Suprapubic skin (tissue), 4 donors: ENCODE measurements at regions not wholly inside any gene's neighbourhood (a gene's known extent, or its start where the extent isn't known, plus 50 kb on each side); places are given as distances from the start of the nearest gene placed in this dataset.
A peak's percentile ranks its signal among the peaks of the same experiment; 100 is the strongest.

ENCODE experiments used
- DNase-seq, 2 donors: peaks; one replicate each; pipeline ENCODE4 v3.0.0-alpha.2; 2019; ENCODE audit warnings: low spot score in 2 of 2
- H3K27ac ChIP-seq: fragments of 200-600 bp; sonication (generic); one replicate; pipeline ENCODE4 v1.5.1; 2019
- H3K27me3 ChIP-seq: fragments of 200-600 bp; sonication (generic); one replicate; pipeline ENCODE4 v1.5.1; 2019
- H3K36me3 ChIP-seq: fragments of 200-600 bp; sonication (generic); one replicate; pipeline ENCODE4 v1.5.1; 2019
- H3K4me1 ChIP-seq: fragments of 200-600 bp; sonication (generic); one replicate; pipeline ENCODE4 v1.5.1; 2019
- H3K4me3 ChIP-seq: fragments of 200-600 bp; sonication (generic); one replicate; pipeline ENCODE4 v1.5.1; 2019; ENCODE audit warnings: mild to moderate bottlenecking
- H3K9me3 ChIP-seq: fragments of 200-600 bp; sonication (generic); one replicate; pipeline ENCODE4 v1.5.1; 2019
- EP300 ChIP-seq: sonication (generic); formaldehyde crosslinking; IDR thresholded peaks from one replicate; pipeline ENCODE4 v1.6.1; 2017; ENCODE audit warnings: antibody characterized with exemption
- POLR2A ChIP-seq, 2 donors: fragments of 450-650 bp; IDR thresholded peaks; one replicate each; pipeline ENCODE4 v1.6.1; 2017; ENCODE audit warnings: antibody characterized with exemption in 2 of 2, mild to moderate bottlenecking in 2 of 2, moderate library complexity in 2 of 2
- POLR2AphosphoS5 ChIP-seq, 3 donors: sonication (generic); formaldehyde crosslinking; IDR thresholded peaks; one replicate each; pipeline ENCODE4 v1.6.1; 2017; ENCODE audit warnings: antibody characterized with exemption in 3 of 3
- WGBS: methylation state at CpG from one replicate; pipeline ENCODE4 v1.1.5; 2018; 5-methylcytosine and 5-hydroxymethylcytosine counted together
- TF ChIP-seq, protein P1 (sequence below), 2 donors: fragments of 200-600 bp in 1 of 2; fragments of 450-650 bp in 1 of 2; sonication (generic) in 1 of 2; IDR thresholded peaks; one replicate each; pipeline ENCODE4 v1.5.1; 2016 to 2019; ENCODE audit warnings: antibody characterized with exemption in 2 of 2, mild to moderate bottlenecking in 1 of 2, moderate library complexity in 1 of 2

DNA sequence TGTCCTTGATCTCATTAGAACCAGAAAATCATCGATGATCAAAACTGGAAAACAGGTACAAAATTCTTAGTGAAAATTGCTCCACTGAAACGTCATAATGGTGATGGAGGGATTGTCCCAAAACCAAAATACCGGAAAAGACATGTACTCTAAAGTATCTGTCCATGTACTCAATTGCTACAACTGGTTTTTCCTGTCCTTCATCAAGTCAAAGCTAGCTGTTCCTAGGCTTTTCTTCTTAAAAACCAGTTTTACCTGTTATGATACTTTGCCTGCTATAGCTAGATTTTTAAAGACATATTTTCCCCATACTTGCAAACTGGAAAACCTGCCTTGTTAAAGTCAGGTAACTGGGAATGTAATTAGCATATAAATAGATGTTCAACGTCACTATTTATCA lies 50.5 kb upstream of the LRRC1 start:
- Histone ChIP-seq H3K27me3 (no peaks in the 10 kb centered on the region), H3K36me3 (no peaks in the 10 kb centered on the region), H3K9me3 (no peaks in the 10 kb centered on the region), H3K4me1 (peaks cover 7% of the 10 kb centered on the region), H3K27ac (peak overlapping the region; percentile 15), H3K4me3 (no peak overlapping the region)
- DNase-seq = no peak
- WGBS = 60% methylated on average over 4 of the region's 4 CpGs
- no peak for TF ChIP-seq POLR2A (IDR thresholded peaks at IDR 0.05)
- TF ChIP-seq POLR2AphosphoS5 (IDR thresholded peaks at IDR 0.05) = peak in 1 of 3 donors; percentile 54
- no peak for TF ChIP-seq EP300
- TF ChIP-seq, protein P1, sequence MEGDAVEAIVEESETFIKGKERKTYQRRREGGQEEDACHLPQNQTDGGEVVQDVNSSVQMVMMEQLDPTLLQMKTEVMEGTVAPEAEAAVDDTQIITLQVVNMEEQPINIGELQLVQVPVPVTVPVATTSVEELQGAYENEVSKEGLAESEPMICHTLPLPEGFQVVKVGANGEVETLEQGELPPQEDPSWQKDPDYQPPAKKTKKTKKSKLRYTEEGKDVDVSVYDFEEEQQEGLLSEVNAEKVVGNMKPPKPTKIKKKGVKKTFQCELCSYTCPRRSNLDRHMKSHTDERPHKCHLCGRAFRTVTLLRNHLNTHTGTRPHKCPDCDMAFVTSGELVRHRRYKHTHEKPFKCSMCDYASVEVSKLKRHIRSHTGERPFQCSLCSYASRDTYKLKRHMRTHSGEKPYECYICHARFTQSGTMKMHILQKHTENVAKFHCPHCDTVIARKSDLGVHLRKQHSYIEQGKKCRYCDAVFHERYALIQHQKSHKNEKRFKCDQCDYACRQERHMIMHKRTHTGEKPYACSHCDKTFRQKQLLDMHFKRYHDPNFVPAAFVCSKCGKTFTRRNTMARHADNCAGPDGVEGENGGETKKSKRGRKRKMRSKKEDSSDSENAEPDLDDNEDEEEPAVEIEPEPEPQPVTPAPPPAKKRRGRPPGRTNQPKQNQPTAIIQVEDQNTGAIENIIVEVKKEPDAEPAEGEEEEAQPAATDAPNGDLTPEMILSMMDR (IDR thresholded peaks at IDR 0.05) = no peak

DNA sequence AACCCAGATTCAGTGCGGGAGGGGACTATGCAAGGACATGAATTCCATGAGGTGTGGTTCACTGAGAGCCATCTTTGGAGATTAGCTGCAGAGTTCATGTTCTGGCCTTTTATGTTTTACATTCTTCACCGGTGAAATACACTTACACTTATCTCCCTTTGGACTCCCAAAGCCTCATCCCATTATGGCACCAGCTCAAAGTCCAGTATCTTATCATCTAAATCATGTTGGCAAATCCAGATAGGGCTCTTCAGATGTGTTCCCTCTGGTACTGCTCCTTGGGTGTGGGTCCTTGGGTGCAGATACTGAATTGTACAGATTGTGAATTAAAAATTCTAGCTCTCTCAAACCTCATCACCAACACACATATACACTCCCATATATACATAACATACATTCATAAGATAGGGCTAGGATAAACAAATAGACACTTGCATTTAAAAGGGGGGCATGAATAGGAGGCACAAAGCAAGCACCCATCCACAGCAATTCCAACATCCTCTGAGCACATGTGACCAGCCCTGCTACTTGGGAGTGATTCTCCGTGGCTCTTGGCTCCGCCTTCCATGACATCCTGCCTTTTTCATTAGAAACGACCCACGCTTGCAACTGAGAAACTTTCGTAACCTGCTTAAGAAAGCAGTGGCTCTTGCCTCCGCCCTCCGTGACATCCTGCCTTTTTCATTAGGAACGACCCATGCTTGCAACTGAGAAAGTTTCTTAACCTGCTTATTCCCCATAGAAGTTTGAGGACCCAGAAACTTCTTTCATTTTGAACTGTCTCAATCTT lies 53.6 kb upstream of the LRRC1 start:
- H3K9me3 ChIP-seq = no peaks in the 10 kb centered on the region
- WGBS = 72% methylated on average over 10 of the region's 10 CpGs
- no peak for DNase-seq
- H3K36me3 ChIP-seq = no peaks in the 10 kb centered on the region
- H3K27me3 ChIP-seq = no peaks in the 10 kb centered on the region
- H3K27ac ChIP-seq = no peak overlapping the region
- H3K4me3 ChIP-seq = no peak overlapping the region
- peaks cover 7% of the 10 kb centered on the region for H3K4me1 ChIP-seq
- no peak for TF ChIP-seq POLR2A (IDR thresholded peaks at IDR 0.05)
- TF ChIP-seq EP300 = no peak
- TF ChIP-seq POLR2AphosphoS5 (IDR thresholded peaks at IDR 0.05) = no peak
- TF ChIP-seq, protein P1 (IDR thresholded peaks at IDR 0.05) = no peak

- 89% methylated on average over 3 of the region's 3 CpGs for WGBS
These were observed 57.1 kb upstream of the LRRC1 start for GRCh38 chr6:53737746-53738145.

DNA sequence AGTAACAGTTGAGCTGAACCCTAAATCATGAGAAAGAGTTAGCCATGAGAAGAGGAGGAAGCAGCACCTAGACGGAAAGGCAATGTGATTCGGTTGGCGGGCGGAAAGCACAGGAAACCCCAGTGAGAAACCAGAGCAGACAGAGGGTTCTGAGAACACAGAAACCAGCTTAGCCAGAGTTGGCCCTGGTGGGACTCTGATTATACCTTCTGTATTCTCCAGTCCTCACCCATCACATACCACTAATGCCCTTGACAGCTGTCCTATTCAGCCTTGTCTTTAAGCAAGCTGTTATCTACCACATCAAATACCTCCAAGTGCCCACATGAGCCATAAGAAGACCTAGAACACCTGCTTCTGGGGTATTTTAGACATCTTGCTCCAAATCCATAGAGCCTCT lies 58.9 kb upstream of the LRRC1 start:
- H3K27ac ChIP-seq = no peak overlapping the region
- no peak for DNase-seq
- WGBS = 85% methylated on average over 4 of the region's 4 CpGs

More at GRCh38 chr6:53737746-53738145, 57.1 kb upstream of the LRRC1 start:
- peaks cover 5% of the 10 kb centered on the region for H3K4me1 ChIP-seq
- no peak overlapping the region for H3K4me3 ChIP-seq
- H3K9me3 ChIP-seq = no peaks in the 10 kb centered on the region
- TF ChIP-seq, protein P1 (IDR thresholded peaks at IDR 0.05) = no peak
- TF ChIP-seq EP300 (no peak), POLR2A (IDR thresholded peaks at IDR 0.05) (no peak), POLR2AphosphoS5 (IDR thresholded peaks at IDR 0.05) (no peak)
- DNase-seq = no peak
- H3K36me3 ChIP-seq = no peaks in the 10 kb centered on the region
- no peak overlapping the region for H3K27ac ChIP-seq
- no peaks in the 10 kb centered on the region for H3K27me3 ChIP-seq

More for the DNA sequence above, 58.9 kb upstream of the LRRC1 start:
- TF ChIP-seq POLR2A (IDR thresholded peaks at IDR 0.05) (no peak), EP300 (no peak), POLR2AphosphoS5 (IDR thresholded peaks at IDR 0.05) (no peak)
- TF ChIP-seq, protein P1 (IDR thresholded peaks at IDR 0.05) = no peak
- Histone ChIP-seq H3K27me3 (no peaks in the 10 kb centered on the region), H3K36me3 (no peaks in the 10 kb centered on the region), H3K9me3 (no peaks in the 10 kb centered on the region), H3K4me3 (no peak overlapping the region), H3K4me1 (peaks cover 5% of the 10 kb centered on the region)
